Trophoblast cell (in vitro differentiated cells and primary cell): ENCODE measurements at regions not wholly inside any gene's neighbourhood (a gene's known extent, or its start where the extent isn't known, plus 50 kb on each side); places are given as distances from the start of the nearest gene placed in this dataset.

Experiments
- DNase-seq, 2 donors: peaks; one replicate each; pipeline ENCODE4 v3.0.0-alpha.2; 2016
- H2AFZ ChIP-seq: 2 replicates; pipeline ENCODE4 v1.6.1; 2013; ENCODE audit warnings: low read length, moderate library complexity, mild to moderate bottlenecking; ENCODE audit not compliant: insufficient read depth, poor library complexity
- H2AK5ac ChIP-seq: 2 replicates; pipeline ENCODE4 v1.6.1; 2013; ENCODE audit warnings: mild to moderate bottlenecking, low read length
- H2BK120ac ChIP-seq: 2 replicates; pipeline ENCODE4 v1.6.1; 2013; ENCODE audit warnings: low read length, mild to moderate bottlenecking, moderate library complexity; ENCODE audit not compliant: insufficient read depth, poor library complexity
- H2BK12ac ChIP-seq: 2 replicates; pipeline ENCODE4 v1.6.1; 2013; ENCODE audit warnings: mild to moderate bottlenecking, low read length, moderate library complexity
- H2BK5ac ChIP-seq: 2 replicates; pipeline ENCODE4 v1.6.1; 2013; ENCODE audit warnings: low read length, low read depth, moderate library complexity, mild to moderate bottlenecking; ENCODE audit not compliant: poor library complexity
- H3K14ac ChIP-seq: 2 replicates; pipeline ENCODE4 v1.6.1; 2013; ENCODE audit warnings: mild to moderate bottlenecking, low read length
- H3K18ac ChIP-seq: 2 replicates; pipeline ENCODE4 v1.6.1; 2013; ENCODE audit warnings: mild to moderate bottlenecking, low read length
- H3K23ac ChIP-seq: 2 replicates; pipeline ENCODE4 v1.6.1; 2013; ENCODE audit warnings: low read length
- H3K27ac ChIP-seq: 2 replicates; pipeline ENCODE4 v1.5.1; 2013; ENCODE audit warnings: low read depth, mild to moderate bottlenecking, inconsistent platforms, low read length, moderate library complexity
- H3K27me3 ChIP-seq: 2 replicates; pipeline ENCODE4 v1.6.1; 2013; ENCODE audit warnings: inconsistent platforms, mild to moderate bottlenecking, low read length, moderate library complexity; ENCODE audit not compliant: insufficient read depth
- H3K36me3 ChIP-seq, 2 experiments: 1 replicate in 1 of 2; 2 replicates in 1 of 2; pipeline ENCODE4 v1.6.1; 2013; ENCODE audit warnings: low read length in 2 of 2, mild to moderate bottlenecking in 2 of 2, moderate library complexity in 1 of 2; ENCODE audit not compliant: insufficient read depth in 2 of 2, control insufficient read depth in 1 of 2
- H3K4ac ChIP-seq: 2 replicates; pipeline ENCODE4 v1.6.1; 2013; ENCODE audit warnings: low read depth, mild to moderate bottlenecking, low read length, moderate library complexity
- H3K4me1 ChIP-seq, 2 experiments: 1 replicate in 1 of 2; 2 replicates in 1 of 2; pipeline ENCODE4 v1.6.1; 2013; ENCODE audit warnings: low read length in 2 of 2, mild to moderate bottlenecking in 2 of 2, moderate library complexity in 1 of 2; ENCODE audit not compliant: insufficient read depth in 2 of 2, control insufficient read depth in 1 of 2
- H3K4me2 ChIP-seq: 2 replicates; pipeline ENCODE4 v1.6.1; 2013; ENCODE audit warnings: inconsistent platforms, mild to moderate bottlenecking, low read length, moderate library complexity
- H3K4me3 ChIP-seq: 2 replicates; pipeline ENCODE4 v1.5.1; 2013; ENCODE audit warnings: mild to moderate bottlenecking, low read depth, low read length, inconsistent platforms
- H3K79me1 ChIP-seq: one replicate; pipeline ENCODE4 v1.6.1; 2013; ENCODE audit warnings: low read length
- H3K79me2 ChIP-seq: 2 replicates; pipeline ENCODE4 v1.6.1; 2013; ENCODE audit warnings: low read length, mild to moderate bottlenecking; ENCODE audit not compliant: control insufficient read depth, insufficient read depth, poor library complexity
- H3K9ac ChIP-seq: 2 replicates; pipeline ENCODE4 v1.6.1; 2013; ENCODE audit warnings: mild to moderate bottlenecking, low read length
- H3K9me3 ChIP-seq: 2 replicates; pipeline ENCODE4 v1.6.1; 2013; ENCODE audit warnings: low read depth, mild to moderate bottlenecking, control low read depth, inconsistent platforms, low read length; ENCODE audit not compliant: insufficient read depth
- H4K12ac ChIP-seq: 2 replicates; pipeline ENCODE4 v1.6.1; 2013; ENCODE audit warnings: low read depth, mild to moderate bottlenecking, low read length, moderate library complexity
- H4K8ac ChIP-seq: 2 replicates; pipeline ENCODE4 v1.6.1; 2013; ENCODE audit warnings: low read depth, mild to moderate bottlenecking, low read length, moderate library complexity
- H4K91ac ChIP-seq: one replicate; pipeline ENCODE4 v1.6.1; 2013; ENCODE audit warnings: low read depth, mild to moderate bottlenecking, low read length, moderate library complexity
- WGBS: extraction: QIAGEN DNeasy Blood & Tissue Kit; methylation state at CpG from one replicate; pipeline ENCODE4 v1.1.7; 2013; ENCODE audit warnings: missing lambda C conversion rate; ENCODE audit not compliant: insufficient read length, insufficient coverage; ENCODE audit errors: extremely low coverage; 5-methylcytosine and 5-hydroxymethylcytosine counted together

GRCh38 chr9:79000230-79001002, 571.3 kb upstream of the TLE4 start:
- Histone ChIP-seq H2AK5ac (no peak overlapping the region), H3K14ac (no peak overlapping the region)
- WGBS = no CpG with 5 or more reads among the region's 4 CpGs

GRCh38 chr9:79001012-79001411, 570.8 kb upstream of the TLE4 start:
- H3K23ac ChIP-seq = no peak overlapping the region
- H3K27me3 ChIP-seq = no peaks in the 10 kb centered on the region
- no peak overlapping the region for H3K9ac ChIP-seq
- WGBS = 100% methylated on average over 1 of the region's 2 CpGs
- H2AFZ ChIP-seq = no peak overlapping the region
- H2BK12ac ChIP-seq = no peak overlapping the region
- no peaks in the 10 kb centered on the region for H3K79me2 ChIP-seq
- no peaks in the 10 kb centered on the region for H3K9me3 ChIP-seq
- H2BK120ac ChIP-seq = no peak overlapping the region
- H3K4me2 ChIP-seq = no peak overlapping the region
- DNase-seq = no peak
- no peak overlapping the region for H4K12ac ChIP-seq
- no peak overlapping the region for H3K18ac ChIP-seq
- H2AK5ac ChIP-seq = no peak overlapping the region
- no peak overlapping the region for H3K4ac ChIP-seq
- no peak overlapping the region for H2BK5ac ChIP-seq
- no peak overlapping the region for H4K91ac ChIP-seq
- no peaks in the 10 kb centered on the region for H3K79me1 ChIP-seq
- no peak overlapping the region for H3K14ac ChIP-seq
- H4K8ac ChIP-seq = no peak overlapping the region
- no peak overlapping the region for H3K4me3 ChIP-seq
- H3K27ac ChIP-seq = no peak overlapping the region
- no peaks in the 10 kb centered on the region for H3K36me3 ChIP-seq
- H3K4me1 ChIP-seq = no peaks in the 10 kb centered on the region

More at GRCh38 chr9:79000230-79001002, 571.3 kb upstream of the TLE4 start:
- H2AFZ ChIP-seq = no peak overlapping the region
- no peak overlapping the region for H3K27ac ChIP-seq
- H3K23ac ChIP-seq = no peak overlapping the region
- H3K18ac ChIP-seq = no peak overlapping the region
- no peak for DNase-seq
- H2BK5ac ChIP-seq = no peak overlapping the region
- no peaks in the 10 kb centered on the region for H3K79me1 ChIP-seq
- no peak overlapping the region for H3K9ac ChIP-seq
- no peaks in the 10 kb centered on the region for H3K79me2 ChIP-seq
- no peak overlapping the region for H3K4ac ChIP-seq
- no peak overlapping the region for H3K4me2 ChIP-seq
- H3K27me3 ChIP-seq = no peaks in the 10 kb centered on the region
- H3K9me3 ChIP-seq = no peaks in the 10 kb centered on the region
- no peaks in the 10 kb centered on the region for H3K36me3 ChIP-seq
- H3K4me3 ChIP-seq = no peak overlapping the region
- H4K8ac ChIP-seq = no peak overlapping the region
- H2BK120ac ChIP-seq = no peak overlapping the region
- H4K12ac ChIP-seq = no peak overlapping the region
- H4K91ac ChIP-seq = no peak overlapping the region
- H2BK12ac ChIP-seq = no peak overlapping the region
- H3K4me1 ChIP-seq = no peaks in the 10 kb centered on the region

GRCh38 chr9:79003514-79003913, 568.3 kb upstream of the TLE4 start:
- no peaks in the 10 kb centered on the region for H3K9me3 ChIP-seq
- H4K12ac ChIP-seq = no peak overlapping the region
- no peaks in the 10 kb centered on the region for H3K4me1 ChIP-seq
- no peak overlapping the region for H2AK5ac ChIP-seq
- no peak overlapping the region for H2BK5ac ChIP-seq
- no peak overlapping the region for H3K4ac ChIP-seq
- H2BK12ac ChIP-seq = no peak overlapping the region
- H3K79me1 ChIP-seq = peaks cover 2% of the 10 kb centered on the region
- no peaks in the 10 kb centered on the region for H3K27me3 ChIP-seq
- no peak overlapping the region for H3K27ac ChIP-seq
- no peak for DNase-seq
- H2BK120ac ChIP-seq = no peak overlapping the region
- no CpG with 5 or more reads among the region's 2 CpGs for WGBS
- no peak overlapping the region for H3K18ac ChIP-seq
- no peak overlapping the region for H4K8ac ChIP-seq
- no peaks in the 10 kb centered on the region for H3K36me3 ChIP-seq
- H3K4me3 ChIP-seq = no peak overlapping the region
- H2AFZ ChIP-seq = no peak overlapping the region
- H3K9ac ChIP-seq = no peak overlapping the region
- no peak overlapping the region for H3K14ac ChIP-seq
- no peak overlapping the region for H3K23ac ChIP-seq
- no peaks in the 10 kb centered on the region for H3K79me2 ChIP-seq
- no peak overlapping the region for H3K4me2 ChIP-seq
- H4K91ac ChIP-seq = no peak overlapping the region

GRCh38 chr9:79004032-79004431, 567.7 kb upstream of the TLE4 start:
- no peaks in the 10 kb centered on the region for H3K79me2 ChIP-seq
- H3K79me1 ChIP-seq = peaks cover 2% of the 10 kb centered on the region
- no peak overlapping the region for H2AFZ ChIP-seq
- DNase-seq = no peak
- H2AK5ac ChIP-seq = no peak overlapping the region
- no peaks in the 10 kb centered on the region for H3K4me1 ChIP-seq
- no peak overlapping the region for H4K12ac ChIP-seq
- no peak overlapping the region for H2BK5ac ChIP-seq
- H3K4me2 ChIP-seq = no peak overlapping the region
- H3K36me3 ChIP-seq = no peaks in the 10 kb centered on the region
- H3K23ac ChIP-seq = no peak overlapping the region
- H3K27ac ChIP-seq = no peak overlapping the region
- no peaks in the 10 kb centered on the region for H3K9me3 ChIP-seq
- H4K8ac ChIP-seq = no peak overlapping the region
- H4K91ac ChIP-seq = no peak overlapping the region
- H3K9ac ChIP-seq = no peak overlapping the region
- H3K27me3 ChIP-seq = no peaks in the 10 kb centered on the region
- WGBS = 100% methylated on average over 1 of the region's 4 CpGs
- no peak overlapping the region for H2BK120ac ChIP-seq
- H3K4ac ChIP-seq = no peak overlapping the region
- no peak overlapping the region for H3K18ac ChIP-seq
- H3K14ac ChIP-seq = no peak overlapping the region
- H3K4me3 ChIP-seq = no peak overlapping the region
- H2BK12ac ChIP-seq = no peak overlapping the region
